ENCODE measurements at regions not wholly inside any gene's neighbourhood (a gene's known extent, or its start where the extent isn't known, plus 50 kb on each side); places are given as distances from the start of the nearest gene placed in this dataset.

DNA sequence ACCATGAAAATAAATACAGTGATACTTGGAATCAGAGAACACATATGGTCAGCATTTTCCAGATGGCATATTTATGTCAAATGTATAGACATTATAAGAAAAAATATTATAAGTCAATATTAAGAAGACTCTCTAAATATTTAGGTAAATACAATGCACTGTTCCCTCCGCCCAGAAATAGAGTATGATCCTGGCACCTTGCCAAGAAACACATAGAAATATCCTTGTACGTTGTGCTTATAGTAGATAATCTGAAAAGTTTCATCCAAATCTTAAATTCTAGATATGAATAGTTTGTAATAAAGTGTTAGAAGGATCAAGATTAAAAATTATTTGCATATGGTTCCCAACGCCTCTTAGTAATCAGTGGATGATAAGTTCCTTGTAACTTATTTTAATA lies 645.8 kb upstream of the GJE1 start:
- no peaks in the 10 kb centered on the region for H3K27me3 ChIP-seq (ENCODE audit: low read length)
- no peak overlapping the region for H3K4me3 ChIP-seq (ENCODE audit: low read length)
- no peaks in the 10 kb centered on the region for H4K20me1 ChIP-seq (ENCODE audit: insufficient read depth, low read depth, low read length)
- H3K79me2 ChIP-seq (ENCODE audit: low read length), result no peaks in the 10 kb centered on the region
- no peaks in the 10 kb centered on the region for H3K36me3 ChIP-seq (ENCODE audit: insufficient read depth, low read length)
- H3K4me2 ChIP-seq (ENCODE audit: low read depth, low read length, poor library complexity, severe bottlenecking), result no peak overlapping the region
- H2AFZ ChIP-seq (ENCODE audit: low read length), result no peak overlapping the region
- no peak overlapping the region for H3K9ac ChIP-seq (ENCODE audit: low read length)
- no peaks in the 10 kb centered on the region for H3K9me2 ChIP-seq (replicated peaks; ENCODE audit: insufficient read depth, low read length)
- H3K4me1 ChIP-seq (ENCODE audit: low read length), result peaks cover 40% of the 10 kb centered on the region
- no peak for DNase-seq
- H3K27ac ChIP-seq (ENCODE audit: low read length), result no peak overlapping the region
- H3K9me3 ChIP-seq (ENCODE audit: low read length), result no peaks in the 10 kb centered on the region

DNA sequence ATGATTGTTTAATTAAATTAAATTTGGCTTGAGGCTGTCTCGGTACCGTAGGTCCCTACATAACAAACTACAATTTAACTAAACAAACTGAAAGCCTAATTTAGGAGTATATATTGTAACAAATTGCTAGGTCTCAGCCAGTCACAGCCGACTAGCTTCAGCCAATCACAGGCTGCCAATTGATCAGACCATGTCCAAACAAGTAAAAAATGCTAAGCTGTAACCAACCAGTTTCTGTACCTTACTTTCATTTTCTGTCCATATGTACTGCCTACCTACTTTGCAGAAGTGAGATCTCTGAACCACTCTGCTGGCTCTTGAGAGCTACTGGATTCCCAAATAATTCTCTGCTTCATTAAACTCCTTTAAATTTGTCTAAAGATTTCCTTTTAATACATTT lies 648.0 kb upstream of the GJE1 start:
- H3K79me2 ChIP-seq (ENCODE audit: low read length), result no peaks in the 10 kb centered on the region
- peak overlapping the region; percentile 45 for H3K9ac ChIP-seq (ENCODE audit: low read length)
- no peaks in the 10 kb centered on the region for H3K9me2 ChIP-seq (replicated peaks; ENCODE audit: insufficient read depth, low read length)
- peak overlapping the region; percentile 67 for H3K4me2 ChIP-seq (ENCODE audit: low read depth, low read length, poor library complexity, severe bottlenecking)
- peaks cover 40% of the 10 kb centered on the region for H3K4me1 ChIP-seq (ENCODE audit: low read length)
- H3K4me3 ChIP-seq (ENCODE audit: low read length), result peak overlapping the region; percentile 50; the same call in 1 of the 2 replicates
- H3K27me3 ChIP-seq (ENCODE audit: low read length), result no peaks in the 10 kb centered on the region
- H3K27ac ChIP-seq (ENCODE audit: low read length), result peak overlapping the region; percentile 90
- H3K9me3 ChIP-seq (ENCODE audit: low read length), result no peaks in the 10 kb centered on the region
- 0 out of 2 replicates have a peak overlapping the region, but pooled peaks have one; percentile 17 for H2AFZ ChIP-seq (ENCODE audit: low read length)
- no peaks in the 10 kb centered on the region for H3K36me3 ChIP-seq (ENCODE audit: insufficient read depth, low read length)
- no peaks in the 10 kb centered on the region for H4K20me1 ChIP-seq (ENCODE audit: insufficient read depth, low read depth, low read length)
- peak; percentile 86 for DNase-seq

GRCh38 chr6:141483598-141484061 lies 649.1 kb upstream of the GJE1 start:
- H4K20me1 ChIP-seq (ENCODE audit: insufficient read depth, low read depth, low read length), result no peaks in the 10 kb centered on the region
- peak; percentile 89 for DNase-seq
- H3K9me2 ChIP-seq (replicated peaks; ENCODE audit: insufficient read depth, low read length), result no peaks in the 10 kb centered on the region
- peak overlapping the region; percentile 67 for H3K4me2 ChIP-seq (ENCODE audit: low read depth, low read length, poor library complexity, severe bottlenecking)
- peak overlapping the region; percentile 47; the same call in 1 of the 2 replicates for H2AFZ ChIP-seq (ENCODE audit: low read length)
- H3K9me3 ChIP-seq (ENCODE audit: low read length), result no peaks in the 10 kb centered on the region
- H3K27me3 ChIP-seq (ENCODE audit: low read length), result no peaks in the 10 kb centered on the region
- peaks cover 39% of the 10 kb centered on the region for H3K4me1 ChIP-seq (ENCODE audit: low read length)
- H3K79me2 ChIP-seq (ENCODE audit: low read length), result no peaks in the 10 kb centered on the region
- H3K36me3 ChIP-seq (ENCODE audit: insufficient read depth, low read length), result no peaks in the 10 kb centered on the region
- peak overlapping the region; percentile 37 for H3K4me3 ChIP-seq (ENCODE audit: low read length)
- peak overlapping the region; percentile 53 for H3K9ac ChIP-seq (ENCODE audit: low read length)
- peak overlapping the region; percentile 90 for H3K27ac ChIP-seq (ENCODE audit: low read length)

GRCh38 chr6:141482796-141483597 lies 649.7 kb upstream of the GJE1 start:
- Histone ChIP-seq H2AFZ (ENCODE audit: low read length) (peak overlapping the region; percentile 93), H3K4me2 (ENCODE audit: low read depth, low read length, poor library complexity, severe bottlenecking) (peak overlapping the region; percentile 67)

GRCh38 chr6:141475259-141475658 lies 657.5 kb upstream of the GJE1 start:
- no peaks in the 10 kb centered on the region for H3K36me3 ChIP-seq (ENCODE audit: insufficient read depth, low read length)
- no peaks in the 10 kb centered on the region for H3K9me2 ChIP-seq (replicated peaks; ENCODE audit: insufficient read depth, low read length)
- no peak overlapping the region for H3K4me2 ChIP-seq (ENCODE audit: low read depth, low read length, poor library complexity, severe bottlenecking)
- H3K27ac ChIP-seq (ENCODE audit: low read length), result no peak overlapping the region
- no peaks in the 10 kb centered on the region for H3K9me3 ChIP-seq (ENCODE audit: low read length)
- H4K20me1 ChIP-seq (ENCODE audit: insufficient read depth, low read depth, low read length), result no peaks in the 10 kb centered on the region
- H3K9ac ChIP-seq (ENCODE audit: low read length), result no peak overlapping the region
- H3K27me3 ChIP-seq (ENCODE audit: low read length), result no peaks in the 10 kb centered on the region
- H3K4me1 ChIP-seq (ENCODE audit: low read length), result 0 out of 2 replicates have a peak, but pooled peaks cover 4% of the 10 kb centered on the region
- no peak overlapping the region for H3K4me3 ChIP-seq (ENCODE audit: low read length)
- DNase-seq, result no peak
- H2AFZ ChIP-seq (ENCODE audit: low read length), result no peak overlapping the region
- no peaks in the 10 kb centered on the region for H3K79me2 ChIP-seq (ENCODE audit: low read length)

More at GRCh38 chr6:141482796-141483597, 649.7 kb upstream of the GJE1 start:
- H3K9me3 ChIP-seq (ENCODE audit: low read length), result no peaks in the 10 kb centered on the region
- H3K27me3 ChIP-seq (ENCODE audit: low read length), result no peaks in the 10 kb centered on the region
- peak; percentile 47 for DNase-seq
- no peaks in the 10 kb centered on the region for H4K20me1 ChIP-seq (ENCODE audit: insufficient read depth, low read depth, low read length)
- peak overlapping the region; percentile 37 for H3K4me3 ChIP-seq (ENCODE audit: low read length)
- no peaks in the 10 kb centered on the region for H3K79me2 ChIP-seq (ENCODE audit: low read length)
- H3K4me1 ChIP-seq (ENCODE audit: low read length), result peaks cover 32% of the 10 kb centered on the region
- peak overlapping the region; percentile 90 for H3K27ac ChIP-seq (ENCODE audit: low read length)
- peak overlapping the region; percentile 53 for H3K9ac ChIP-seq (ENCODE audit: low read length)
- H3K9me2 ChIP-seq (replicated peaks; ENCODE audit: insufficient read depth, low read length), result no peaks in the 10 kb centered on the region
- no peaks in the 10 kb centered on the region for H3K36me3 ChIP-seq (ENCODE audit: insufficient read depth, low read length)

DNA sequence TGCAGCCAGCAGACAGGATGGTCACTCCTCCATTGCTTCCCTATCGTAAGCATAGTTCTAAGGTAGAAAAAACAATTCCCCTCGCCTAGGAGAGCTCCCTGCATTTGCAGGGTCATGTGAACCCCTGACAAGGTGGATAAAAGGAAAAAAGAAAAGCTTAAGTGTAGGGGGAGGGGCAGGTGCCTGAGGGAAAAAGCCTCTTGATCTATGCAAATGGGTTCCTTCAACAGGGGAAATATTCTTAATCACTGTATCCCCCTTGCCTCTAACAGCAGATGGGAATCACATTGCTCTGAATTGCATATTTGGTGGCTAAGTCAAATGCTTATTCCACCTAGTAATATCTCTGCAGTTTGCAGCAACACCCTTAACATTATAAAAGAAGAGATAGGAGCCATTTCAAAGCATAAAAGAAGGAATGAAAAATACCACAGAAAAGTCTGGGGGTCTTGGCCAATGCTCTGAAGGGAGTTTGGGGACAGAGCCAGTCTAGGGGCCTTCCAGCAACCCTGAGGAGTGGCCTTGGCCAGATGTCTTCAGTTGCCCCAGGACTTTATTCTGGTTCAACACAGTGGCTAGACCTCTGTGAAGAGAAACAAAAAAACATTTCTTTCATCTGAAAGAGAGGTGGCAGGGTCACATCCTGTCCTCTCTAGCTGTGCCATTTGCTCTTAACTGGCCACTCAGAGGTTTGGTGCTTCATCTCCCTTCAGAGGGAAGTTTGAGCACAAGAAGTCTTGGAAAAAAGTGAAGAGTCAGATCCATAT lies 660.4 kb upstream of the GJE1 start:
- H3K27me3 ChIP-seq (ENCODE audit: low read length), result no peaks in the 10 kb centered on the region
- no peaks in the 10 kb centered on the region for H4K20me1 ChIP-seq (ENCODE audit: insufficient read depth, low read depth, low read length)
- 0 out of 2 replicates have a peak, but pooled peaks cover 4% of the 10 kb centered on the region for H3K4me1 ChIP-seq (ENCODE audit: low read length)
- no peaks in the 10 kb centered on the region for H3K9me3 ChIP-seq (ENCODE audit: low read length)
- H3K4me2 ChIP-seq (ENCODE audit: low read depth, low read length, poor library complexity, severe bottlenecking), result no peak overlapping the region
- H3K9ac ChIP-seq (ENCODE audit: low read length), result no peak overlapping the region
- no peaks in the 10 kb centered on the region for H3K9me2 ChIP-seq (replicated peaks; ENCODE audit: insufficient read depth, low read length)
- no peaks in the 10 kb centered on the region for H3K36me3 ChIP-seq (ENCODE audit: insufficient read depth, low read length)
- H3K27ac ChIP-seq (ENCODE audit: low read length), result no peak overlapping the region
- no peaks in the 10 kb centered on the region for H3K79me2 ChIP-seq (ENCODE audit: low read length)
- no peak overlapping the region for H2AFZ ChIP-seq (ENCODE audit: low read length)
- no peak overlapping the region for H3K4me3 ChIP-seq (ENCODE audit: low read length)
- no peak for DNase-seq

- Histone ChIP-seq H3K79me2 (ENCODE audit: low read length) (no peaks in the 10 kb centered on the region), H3K9me3 (ENCODE audit: low read length) (no peaks in the 10 kb centered on the region), H3K4me2 (ENCODE audit: low read depth, low read length, poor library complexity, severe bottlenecking) (no peak overlapping the region), H3K4me3 (ENCODE audit: low read length) (no peak overlapping the region), H3K9ac (ENCODE audit: low read length) (no peak overlapping the region), H3K9me2 (replicated peaks; ENCODE audit: insufficient read depth, low read length) (no peaks in the 10 kb centered on the region), H3K36me3 (ENCODE audit: insufficient read depth, low read length) (no peaks in the 10 kb centered on the region), H3K4me1 (ENCODE audit: low read length) (0 out of 2 replicates have a peak, but pooled peaks cover 4% of the 10 kb centered on the region), H3K27me3 (ENCODE audit: low read length) (no peaks in the 10 kb centered on the region), H4K20me1 (ENCODE audit: insufficient read depth, low read depth, low read length) (no peaks in the 10 kb centered on the region), H3K27ac (ENCODE audit: low read length) (no peak overlapping the region), H2AFZ (ENCODE audit: low read length) (no peak overlapping the region)
- no peak for DNase-seq
Measured at GRCh38 chr6:141470810-141471209, 661.9 kb upstream of the GJE1 start.

DNA sequence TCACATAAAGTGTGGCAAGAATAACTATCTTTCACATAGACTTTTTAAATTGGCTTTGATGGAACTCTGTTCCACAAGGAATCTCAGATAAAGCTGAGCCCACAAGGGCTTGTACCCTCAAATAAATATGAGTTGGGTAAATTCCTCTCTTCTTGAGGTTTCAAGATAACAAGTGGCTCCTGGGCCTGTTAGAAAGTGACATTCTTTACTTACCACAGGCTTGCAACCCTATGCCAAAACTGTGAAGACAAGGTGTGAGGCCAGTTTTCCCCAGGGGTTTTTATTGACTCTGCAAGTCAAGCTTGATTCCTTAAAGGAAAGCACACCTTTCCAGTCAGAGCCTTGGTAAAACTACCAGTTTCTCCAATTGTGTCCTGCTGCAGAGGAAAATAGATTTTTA lies 664.8 kb upstream of the GJE1 start:
- Histone ChIP-seq H3K9ac (ENCODE audit: low read length) (no peak overlapping the region), H3K36me3 (ENCODE audit: insufficient read depth, low read length) (no peaks in the 10 kb centered on the region), H4K20me1 (ENCODE audit: insufficient read depth, low read depth, low read length) (no peaks in the 10 kb centered on the region), H3K9me2 (replicated peaks; ENCODE audit: insufficient read depth, low read length) (no peaks in the 10 kb centered on the region), H3K27me3 (ENCODE audit: low read length) (no peaks in the 10 kb centered on the region), H3K4me3 (ENCODE audit: low read length) (no peak overlapping the region), H3K9me3 (ENCODE audit: low read length) (no peaks in the 10 kb centered on the region), H3K4me1 (ENCODE audit: low read length) (0 out of 2 replicates have a peak, but pooled peaks cover 4% of the 10 kb centered on the region), H3K4me2 (ENCODE audit: low read depth, low read length, poor library complexity, severe bottlenecking) (no peak overlapping the region), H2AFZ (ENCODE audit: low read length) (no peak overlapping the region), H3K79me2 (ENCODE audit: low read length) (no peaks in the 10 kb centered on the region), H3K27ac (ENCODE audit: low read length) (no peak overlapping the region)
- no peak for DNase-seq

Data from Karpas-422 (cell line).